ENCODE measurements at regions not wholly inside any gene's neighbourhood (a gene's known extent, or its start where the extent isn't known, plus 50 kb on each side); places are given as distances from the start of the nearest gene placed in this dataset.

DNA sequence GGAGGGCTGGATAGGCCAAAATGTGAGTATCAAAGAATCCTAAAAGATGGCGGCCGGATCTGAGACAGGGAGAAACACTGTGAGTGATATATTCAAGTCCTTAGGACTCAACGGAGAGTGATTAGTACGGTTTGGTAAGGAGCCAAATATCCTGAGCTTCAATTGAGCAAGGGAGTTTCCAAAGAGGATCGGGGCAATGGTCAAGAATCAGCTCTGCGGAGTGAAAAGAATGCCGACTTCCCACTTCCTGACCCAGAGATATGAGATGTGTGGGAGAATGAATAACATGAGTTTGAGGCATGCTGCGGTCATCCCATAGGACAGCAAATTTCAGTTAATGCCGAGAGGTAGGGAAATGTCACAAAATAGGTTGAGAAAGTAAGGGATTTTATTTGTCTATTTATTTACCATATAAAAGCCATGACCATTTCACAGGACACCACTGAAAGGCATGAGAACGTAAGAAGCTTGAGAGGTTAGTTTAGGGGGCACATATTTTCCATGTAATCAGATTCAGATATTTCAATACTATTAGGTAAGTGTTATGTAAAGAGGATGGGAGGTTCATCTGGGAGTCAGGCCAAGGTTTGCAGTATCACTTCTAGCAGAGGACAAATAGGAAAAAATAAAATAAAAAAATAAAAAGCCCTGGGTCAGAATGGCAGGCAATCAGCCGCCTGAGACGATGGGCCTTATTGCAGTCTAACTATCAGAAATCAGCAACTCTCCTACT lies 165.6 kb downstream of the HGF start:
- TF ChIP-seq POLR2A (IDR thresholded peaks at IDR 0.05): no peak
- TF ChIP-seq, protein P1, sequence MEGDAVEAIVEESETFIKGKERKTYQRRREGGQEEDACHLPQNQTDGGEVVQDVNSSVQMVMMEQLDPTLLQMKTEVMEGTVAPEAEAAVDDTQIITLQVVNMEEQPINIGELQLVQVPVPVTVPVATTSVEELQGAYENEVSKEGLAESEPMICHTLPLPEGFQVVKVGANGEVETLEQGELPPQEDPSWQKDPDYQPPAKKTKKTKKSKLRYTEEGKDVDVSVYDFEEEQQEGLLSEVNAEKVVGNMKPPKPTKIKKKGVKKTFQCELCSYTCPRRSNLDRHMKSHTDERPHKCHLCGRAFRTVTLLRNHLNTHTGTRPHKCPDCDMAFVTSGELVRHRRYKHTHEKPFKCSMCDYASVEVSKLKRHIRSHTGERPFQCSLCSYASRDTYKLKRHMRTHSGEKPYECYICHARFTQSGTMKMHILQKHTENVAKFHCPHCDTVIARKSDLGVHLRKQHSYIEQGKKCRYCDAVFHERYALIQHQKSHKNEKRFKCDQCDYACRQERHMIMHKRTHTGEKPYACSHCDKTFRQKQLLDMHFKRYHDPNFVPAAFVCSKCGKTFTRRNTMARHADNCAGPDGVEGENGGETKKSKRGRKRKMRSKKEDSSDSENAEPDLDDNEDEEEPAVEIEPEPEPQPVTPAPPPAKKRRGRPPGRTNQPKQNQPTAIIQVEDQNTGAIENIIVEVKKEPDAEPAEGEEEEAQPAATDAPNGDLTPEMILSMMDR (IDR thresholded peaks at IDR 0.05): no peak

Measured in sigmoid colon (tissue), 3 donors.